ENCODE measurements at regions not wholly inside any gene's neighbourhood (a gene's known extent, or its start where the extent isn't known, plus 50 kb on each side); places are given as distances from the start of the nearest gene placed in this dataset.

GRCh38 chr1:165116732-165117131 lies 239.8 kb downstream of the LMX1A start:
- no peak for TF ChIP-seq YY1 (IDR thresholded peaks at IDR 0.05; ENCODE audit: low read depth)
- TF ChIP-seq CTCF (IDR thresholded peaks at IDR 0.05): no peak
- TF ChIP-seq NRF1 (IDR thresholded peaks at IDR 0.05; ENCODE audit: low read depth, low read length): no peak
- TF ChIP-seq TAF1 (IDR thresholded peaks at IDR 0.05; ENCODE audit: borderline replicate concordance, low read depth, low read length): no peak
- TF ChIP-seq POLR2AphosphoS5 (IDR thresholded peaks at IDR 0.05; ENCODE audit: low read depth, low read length): no peak
- 0 out of 4 replicates have a peak, but pooled peaks of 1 of the 2 experiments have one; percentile 8 for TF ChIP-seq EP300 (IDR thresholded peaks at IDR 0.05; ENCODE audit: borderline replicate concordance in 1 of 2, low read depth in 1 of 2, low read length in 1 of 2)
- TF ChIP-seq MEF2A (IDR thresholded peaks at IDR 0.05; ENCODE audit: borderline replicate concordance, low read depth): no peak
- no peak for TF ChIP-seq CHD2 (IDR thresholded peaks at IDR 0.05; ENCODE audit: low read length, partially characterized antibody)
- TF ChIP-seq SMC3 (IDR thresholded peaks at IDR 0.05; ENCODE audit: low read depth, low read length): no peak
- TF ChIP-seq REST (IDR thresholded peaks at IDR 0.05; ENCODE audit: low read depth, low read length): no peak
